Upper lobe of right lung (tissue), 1 donor: ENCODE measurements at regions not wholly inside any gene's neighbourhood (a gene's known extent, or its start where the extent isn't known, plus 50 kb on each side); places are given as distances from the start of the nearest gene placed in this dataset.
A peak's percentile ranks its signal among the peaks of the same experiment; 100 is the strongest.

Experiments
- ATAC-seq: fragments of 200-7000 bp; cut with Tn5 transposase; one replicate; pipeline ENCODE4 v1.9.1; 2020; ENCODE audit warnings: mild to moderate bottlenecking, moderate library complexity
- DNase-seq: peaks from one replicate; pipeline ENCODE4 v3.0.0-alpha.2; 2020
- H3K27ac ChIP-seq: fragments of 200-600 bp; one replicate; pipeline ENCODE4 v1.8.0; 2022
- H3K27me3 ChIP-seq: fragments of 200-600 bp; one replicate; pipeline ENCODE4 v1.8.0; 2022; ENCODE audit warnings: mild to moderate bottlenecking
- H3K36me3 ChIP-seq: fragments of 200-600 bp; one replicate; pipeline ENCODE4 v1.8.0; 2022
- H3K4me1 ChIP-seq: fragments of 200-600 bp; one replicate; pipeline ENCODE4 v1.8.0; 2022
- H3K4me3 ChIP-seq: fragments of 200-600 bp; one replicate; pipeline ENCODE4 v1.8.0; 2022; ENCODE audit warnings: mild to moderate bottlenecking
- H3K9me3 ChIP-seq: fragments of 200-600 bp; one replicate; pipeline ENCODE4 v1.8.0; 2022
- intact Hi-C: fragments of 100-400 bp; cut with DNase I; formaldehyde crosslinking; loops from one replicate; pipeline ENCODE4 v1.11.0; 2022
- TF ChIP-seq, protein P1 (sequence below): fragments of 200-600 bp; IDR thresholded peaks from one replicate; pipeline ENCODE4 v1.8.0; 2022; ENCODE audit warnings: antibody characterized with exemption
- donor health status: DM: no; HTN: yes; CAD: no; lungs with severe emphysema.

DNA sequence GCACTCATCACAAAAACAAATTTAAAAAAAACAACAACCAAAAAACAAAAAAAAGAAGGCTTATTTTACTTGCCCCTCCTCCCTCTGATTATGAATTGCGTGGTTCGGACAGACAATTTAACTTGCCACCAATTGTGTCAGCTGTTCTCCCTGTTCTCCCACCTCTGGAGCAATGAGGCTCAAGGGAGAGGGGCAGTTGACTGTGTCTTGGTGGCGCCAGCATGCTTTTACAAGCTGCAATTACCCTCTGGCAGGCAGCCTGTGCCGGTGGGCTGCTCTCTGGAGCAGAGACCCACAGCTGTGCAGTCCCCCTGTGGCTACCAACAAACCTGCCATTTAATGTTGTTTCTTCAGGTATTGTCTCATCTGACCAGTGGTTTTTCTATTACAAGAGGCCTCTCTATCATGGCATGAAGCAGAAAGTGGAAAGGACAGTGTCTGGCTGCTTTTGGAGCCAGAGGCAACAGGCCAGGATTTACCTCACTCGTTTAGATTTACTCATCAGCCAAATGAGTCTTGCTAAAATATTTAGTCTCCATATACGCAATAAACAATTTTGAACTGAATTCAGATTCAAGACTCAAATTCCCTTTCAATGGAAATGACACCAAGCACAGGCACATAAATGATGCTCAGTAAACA, 192.0 kb upstream of the TPRG1 start:
- Histone ChIP-seq H3K36me3 (no peaks in the 10 kb centered on the region), H3K9me3 (no peaks in the 10 kb centered on the region), H3K4me1 (peaks cover 6% of the 10 kb centered on the region), H3K4me3 (no peak overlapping the region), H3K27ac (peak overlapping the region; percentile 52), H3K27me3 (no peaks in the 10 kb centered on the region)
- DNase-seq (no peak), ATAC-seq (no peak)
- TF ChIP-seq, protein P1, sequence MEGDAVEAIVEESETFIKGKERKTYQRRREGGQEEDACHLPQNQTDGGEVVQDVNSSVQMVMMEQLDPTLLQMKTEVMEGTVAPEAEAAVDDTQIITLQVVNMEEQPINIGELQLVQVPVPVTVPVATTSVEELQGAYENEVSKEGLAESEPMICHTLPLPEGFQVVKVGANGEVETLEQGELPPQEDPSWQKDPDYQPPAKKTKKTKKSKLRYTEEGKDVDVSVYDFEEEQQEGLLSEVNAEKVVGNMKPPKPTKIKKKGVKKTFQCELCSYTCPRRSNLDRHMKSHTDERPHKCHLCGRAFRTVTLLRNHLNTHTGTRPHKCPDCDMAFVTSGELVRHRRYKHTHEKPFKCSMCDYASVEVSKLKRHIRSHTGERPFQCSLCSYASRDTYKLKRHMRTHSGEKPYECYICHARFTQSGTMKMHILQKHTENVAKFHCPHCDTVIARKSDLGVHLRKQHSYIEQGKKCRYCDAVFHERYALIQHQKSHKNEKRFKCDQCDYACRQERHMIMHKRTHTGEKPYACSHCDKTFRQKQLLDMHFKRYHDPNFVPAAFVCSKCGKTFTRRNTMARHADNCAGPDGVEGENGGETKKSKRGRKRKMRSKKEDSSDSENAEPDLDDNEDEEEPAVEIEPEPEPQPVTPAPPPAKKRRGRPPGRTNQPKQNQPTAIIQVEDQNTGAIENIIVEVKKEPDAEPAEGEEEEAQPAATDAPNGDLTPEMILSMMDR, result no peak
- intact Hi-C loops, result no loop called here

DNA sequence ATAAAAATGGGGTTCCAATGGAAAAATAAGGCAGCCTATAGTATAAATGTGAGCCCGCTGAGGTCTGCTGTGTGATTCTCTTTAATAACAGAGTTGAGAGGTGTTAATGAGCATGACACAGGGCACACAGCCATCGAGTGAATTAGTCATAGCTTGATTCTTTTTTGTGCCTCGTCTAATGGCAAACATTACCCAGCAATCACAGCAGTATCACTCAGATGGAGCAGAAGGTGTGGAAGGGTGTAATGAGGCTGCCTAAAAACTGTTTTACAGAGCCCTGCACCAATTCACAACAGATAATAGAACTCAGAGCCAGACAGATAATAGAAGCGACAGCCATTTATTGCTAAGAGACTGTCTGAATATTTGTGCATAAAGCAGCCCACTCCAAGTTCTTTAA, 178.6 kb upstream of the TPRG1 start:
- DNase-seq (no peak), ATAC-seq (no peak)
- TF ChIP-seq, protein P1, result no peak
- Histone ChIP-seq H3K36me3 (no peaks in the 10 kb centered on the region), H3K4me1 (no peaks in the 10 kb centered on the region), H3K27ac (no peak overlapping the region), H3K9me3 (no peaks in the 10 kb centered on the region), H3K4me3 (no peak overlapping the region), H3K27me3 (no peaks in the 10 kb centered on the region)
- intact Hi-C loops, result no loop called here

DNA sequence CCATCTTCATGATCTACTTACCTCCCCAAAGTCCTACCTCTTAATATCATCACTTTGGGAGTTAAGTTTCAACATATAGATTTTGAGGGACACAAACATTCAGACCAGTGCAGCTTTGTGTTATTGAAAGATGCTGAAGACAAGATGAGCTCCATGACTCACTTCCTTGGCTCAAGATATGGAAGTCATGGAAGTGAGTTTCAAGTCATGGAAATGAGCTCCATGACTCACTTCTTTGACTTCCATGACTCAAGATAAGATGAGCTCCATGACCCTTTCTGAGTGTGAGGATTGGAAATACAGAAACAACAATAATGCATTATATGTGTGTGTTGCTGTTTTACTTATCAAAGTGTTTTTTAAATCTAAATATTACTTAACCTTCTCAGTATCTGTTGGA, 170.2 kb upstream of the TPRG1 start:
- intact Hi-C loops, result no loop called here

DNA sequence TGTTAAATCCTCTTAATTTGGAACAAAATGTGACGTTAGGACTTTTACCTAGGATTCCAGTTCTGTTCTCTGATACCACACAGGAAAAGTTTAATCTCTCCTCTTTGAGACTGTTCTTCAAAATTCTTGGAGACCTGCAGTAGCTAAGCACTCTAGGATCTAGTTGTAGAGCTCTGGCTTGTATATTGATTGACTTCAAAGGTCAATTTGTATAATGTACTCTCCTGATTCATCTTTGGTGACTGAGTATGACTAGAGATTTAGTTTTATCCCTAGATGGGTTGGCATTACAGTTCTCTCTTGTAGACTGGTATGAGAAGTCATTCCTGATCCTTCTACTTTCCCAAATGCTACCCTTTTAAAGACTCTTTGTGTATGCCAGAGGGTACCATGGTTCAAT, 168.4 kb upstream of the TPRG1 start:
- Histone ChIP-seq H3K9me3 (no peaks in the 10 kb centered on the region), H3K4me1 (no peaks in the 10 kb centered on the region), H3K27ac (no peak overlapping the region), H3K27me3 (no peaks in the 10 kb centered on the region), H3K4me3 (no peak overlapping the region), H3K36me3 (no peaks in the 10 kb centered on the region)
- no peak for DNase-seq
- TF ChIP-seq, protein P1, result no peak
- intact Hi-C loops, result no loop called here
- ATAC-seq, result no peak

More for the DNA sequence above, 170.2 kb upstream of the TPRG1 start:
- no peaks in the 10 kb centered on the region for H3K9me3 ChIP-seq
- no peak for DNase-seq
- TF ChIP-seq, protein P1, result no peak
- no peak for ATAC-seq
- H3K36me3 ChIP-seq, result no peaks in the 10 kb centered on the region
- no peaks in the 10 kb centered on the region for H3K27me3 ChIP-seq
- H3K4me1 ChIP-seq, result no peaks in the 10 kb centered on the region
- H3K4me3 ChIP-seq, result no peak overlapping the region
- H3K27ac ChIP-seq, result no peak overlapping the region

DNA sequence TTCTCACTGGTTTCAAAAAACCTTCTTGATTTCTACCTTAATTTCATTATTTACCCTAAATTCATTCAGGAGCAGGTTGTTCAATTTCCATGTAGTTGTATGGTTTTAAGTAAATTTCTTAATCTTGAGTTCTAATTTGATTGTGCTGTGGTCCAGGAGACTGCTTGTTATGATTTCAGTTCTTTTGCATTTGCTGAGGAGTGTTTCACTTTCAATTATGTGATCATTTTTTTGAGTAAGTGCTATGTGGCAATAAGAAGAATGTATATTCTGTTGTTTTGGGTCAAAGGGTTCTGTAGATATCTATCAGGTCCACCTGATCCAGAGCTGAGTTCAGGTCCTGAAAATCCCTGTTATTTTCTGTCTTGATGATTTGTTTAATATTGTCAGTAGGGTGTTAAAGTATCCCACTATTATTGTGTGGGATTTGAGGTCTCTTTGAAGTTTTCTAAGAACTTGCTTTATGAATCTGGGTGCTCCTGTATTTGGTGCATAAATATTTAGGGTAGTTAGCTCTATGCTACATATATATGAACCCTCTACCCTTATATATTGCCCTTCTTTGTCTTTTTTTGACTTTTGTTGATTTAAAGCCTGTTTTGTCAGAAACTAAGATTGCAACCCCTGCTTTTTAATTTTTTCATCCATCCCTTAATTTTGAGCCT, 158.4 kb upstream of the TPRG1 start:
- Histone ChIP-seq H3K9me3 (no peaks in the 10 kb centered on the region), H3K4me3 (no peak overlapping the region), H3K36me3 (no peaks in the 10 kb centered on the region), H3K27me3 (no peaks in the 10 kb centered on the region), H3K4me1 (no peaks in the 10 kb centered on the region), H3K27ac (no peak overlapping the region)
- TF ChIP-seq, protein P1, result no peak
- ATAC-seq (no peak), DNase-seq (no peak)
- intact Hi-C loops, result no loop called here
